Breast epithelium (tissue), 3 donors: ENCODE measurements at regions not wholly inside any gene's neighbourhood (a gene's known extent, or its start where the extent isn't known, plus 50 kb on each side); places are given as distances from the start of the nearest gene placed in this dataset.

ENCODE experiments used
- CTCF ChIP-seq, 3 donors: fragments of 450-650 bp; IDR thresholded peaks; one replicate each; pipeline ENCODE4 v1.5.1; 2016 to 2017; ENCODE audit warnings: antibody characterized with exemption in 3 of 3, mild to moderate bottlenecking in 3 of 3, moderate library complexity in 3 of 3
- POLR2A ChIP-seq: fragments of 450-650 bp; IDR thresholded peaks from one replicate; pipeline ENCODE4 v1.6.1; 2016; ENCODE audit warnings: antibody characterized with exemption, mild to moderate bottlenecking, moderate library complexity
- POLR2AphosphoS5 ChIP-seq, 3 donors: sonication (generic); formaldehyde crosslinking; IDR thresholded peaks; one replicate each; pipeline ENCODE4 v1.6.1; 2017; ENCODE audit warnings: antibody characterized with exemption in 3 of 3

GRCh38 chr12:78674311-78675090 is 190.1 kb upstream of the SYT1 start:
- TF ChIP-seq CTCF (IDR thresholded peaks at IDR 0.05), result no peak
- TF ChIP-seq POLR2A, result no peak
- TF ChIP-seq POLR2AphosphoS5 (IDR thresholded peaks at IDR 0.05), result no peak
